HEK293 (cell line): ENCODE measurements at regions not wholly inside any gene's neighbourhood (a gene's known extent, or its start where the extent isn't known, plus 50 kb on each side); places are given as distances from the start of the nearest gene placed in this dataset.

Experiments
- CTCF ChIA-PET: fragments of 350-600 bp; formaldehyde crosslinking; extraction: SDS; loops from one replicate; lab custom pipeline; 2021; ENCODE audit warnings: antibody characterized with exemption; lab: Yijun Ruan, JAX
- POLR2A ChIA-PET: fragments of 300-600 bp; formaldehyde crosslinking; extraction: SDS; loops from one replicate; lab custom pipeline; 2020; ENCODE audit warnings: antibody characterized with exemption, inconsistent platforms; lab: Yijun Ruan, JAX
- H3K27ac ChIP-seq: fragments of 200-500 bp; sonication (Bioruptor generic); 2 replicates; pipeline ENCODE4 v1.5.1; 2014; ENCODE audit warnings: low read depth, low read length, control low read depth, inconsistent platforms; ENCODE audit errors: extremely low read depth
- H3K36me3 ChIP-seq, 2 experiments: fragments of 200-500 bp in 1 of 2; sonication (Bioruptor generic) in 1 of 2; 1 replicate in 1 of 2; 2 replicates in 1 of 2; pipeline ENCODE4 v1.5.1; 2014 to 2017; ENCODE audit warnings: inconsistent platforms in 2 of 2, low read length in 2 of 2; ENCODE audit not compliant: control insufficient read depth in 2 of 2, insufficient read depth in 1 of 2
- H3K4me1 ChIP-seq: fragments of 200-500 bp; sonication (Bioruptor generic); 2 replicates; pipeline ENCODE4 v1.5.1; 2014; ENCODE audit warnings: mild to moderate bottlenecking, low read length, inconsistent platforms; ENCODE audit not compliant: control insufficient read depth, insufficient read depth
- H3K4me3 ChIP-seq: 2 replicates; pipeline ENCODE4 v1.5.1; 2011; ENCODE audit warnings: low read depth, mild to moderate bottlenecking, control low read depth, low read length, moderate library complexity
- H3K9me3 ChIP-seq: fragments of 200-500 bp; sonication (Bioruptor generic); 2 replicates; pipeline ENCODE4 v1.5.1; 2014; ENCODE audit warnings: low read depth, low read length, inconsistent platforms; ENCODE audit not compliant: control insufficient read depth, insufficient read depth
- EGR2 ChIP-seq: fragments of 450-650 bp; formaldehyde crosslinking; IDR thresholded peaks from 2 replicates; pipeline ENCODE4 v1.5.1; 2016; ENCODE audit warnings: low read depth, missing biosample characterization, missing genetic modification characterization
- ELK4 ChIP-seq: IDR thresholded peaks from 2 replicates; pipeline ENCODE4 v1.6.1; 2011; ENCODE audit warnings: mild to moderate bottlenecking, low read depth, low read length, borderline replicate concordance
- GLIS2 ChIP-seq: fragments of 450-650 bp; formaldehyde crosslinking; IDR thresholded peaks from 2 replicates; pipeline ENCODE4 v1.5.1; 2016; ENCODE audit warnings: missing biosample characterization, missing genetic modification characterization
- MYNN ChIP-seq: fragments of 450-650 bp; formaldehyde crosslinking; IDR thresholded peaks from 2 replicates; pipeline ENCODE4 v1.5.1; 2016; ENCODE audit warnings: missing biosample characterization, missing genetic modification characterization, borderline replicate concordance
- SCRT2 ChIP-seq: fragments of 450-650 bp; formaldehyde crosslinking; IDR thresholded peaks from 2 replicates; pipeline ENCODE4 v1.5.1; 2016; ENCODE audit warnings: missing biosample characterization, missing genetic modification characterization
- TCF7L2 ChIP-seq: IDR thresholded peaks from 2 replicates; pipeline ENCODE4 v1.6.1; 2011; ENCODE audit warnings: low read depth, mild to moderate bottlenecking, inconsistent platforms, low read length, moderate library complexity, borderline replicate concordance
- ZFP3 ChIP-seq: fragments of 450-650 bp; formaldehyde crosslinking; IDR thresholded peaks from 2 replicates; pipeline ENCODE4 v1.5.1; 2016; ENCODE audit warnings: low read depth, missing biosample characterization, missing genetic modification characterization
- ZNF169 ChIP-seq: fragments of 450-650 bp; formaldehyde crosslinking; IDR thresholded peaks from 2 replicates; pipeline ENCODE4 v1.5.1; 2016; ENCODE audit warnings: missing biosample characterization, missing genetic modification characterization
- ZNF24 ChIP-seq: fragments of 450-650 bp; formaldehyde crosslinking; IDR thresholded peaks from 2 replicates; pipeline ENCODE4 v1.5.1; 2016; ENCODE audit warnings: missing biosample characterization, missing genetic modification characterization
- ZNF416 ChIP-seq: fragments of 450-650 bp; formaldehyde crosslinking; IDR thresholded peaks from 2 replicates; pipeline ENCODE4 v1.5.1; 2016; ENCODE audit warnings: missing biosample characterization, missing genetic modification characterization
- ZNF518A ChIP-seq: fragments of 450-650 bp; formaldehyde crosslinking; conservative IDR thresholded peaks from 2 replicates; pipeline ENCODE4 v1.5.1; 2016; ENCODE audit warnings: low read depth, missing biosample characterization, missing genetic modification characterization
- ZNF549 ChIP-seq: fragments of 450-650 bp; IDR thresholded peaks from 2 replicates; pipeline ENCODE4 v1.5.1; 2018; ENCODE audit warnings: missing biosample characterization, missing genetic modification characterization, mild to moderate bottlenecking, inconsistent platforms, moderate library complexity
- ZNF558 ChIP-seq: fragments of 450-650 bp; formaldehyde crosslinking; IDR thresholded peaks from 2 replicates; pipeline ENCODE4 v1.5.1; 2016; ENCODE audit warnings: missing biosample characterization, missing genetic modification characterization
- ZNF626 ChIP-seq: fragments of 450-650 bp; sonication (Bioruptor Pico); formaldehyde crosslinking; IDR thresholded peaks from 2 replicates; pipeline ENCODE4 v1.5.1; 2018; ENCODE audit warnings: missing biosample characterization, missing genetic modification characterization, inconsistent platforms
- ZNF76 ChIP-seq: fragments of 450-650 bp; formaldehyde crosslinking; IDR thresholded peaks from 2 replicates; pipeline ENCODE4; 2016; ENCODE audit warnings: low read depth, missing biosample characterization, missing genetic modification characterization, borderline replicate concordance
- TF ChIP-seq, protein P1 (sequence below): fragments of 450-650 bp; IDR thresholded peaks from 2 replicates; pipeline ENCODE4 v1.5.1; 2018; ENCODE audit warnings: missing biosample characterization, mild to moderate bottlenecking, missing genetic modification characterization

GRCh38 chr14:101132051-101132571, 228.6 kb upstream of the RTL1 start:
- Histone ChIP-seq H3K27ac (no peak overlapping the region), H3K9me3 (no peaks in the 10 kb centered on the region), H3K4me3 (no peak overlapping the region), H3K4me1 (no peaks in the 10 kb centered on the region), H3K36me3 (no peaks in the 10 kb centered on the region)
- ChIA-PET CTCF (no interaction called here), POLR2A (no interaction called here)
- TF ChIP-seq ZNF549 (tag by site-specific recombination) (no peak), GLIS2 (tag by site-specific recombination) (no peak), ELK4 (no peak), ZNF169 (no peak), ZNF626 (tag by site-specific recombination) (no peak), SCRT2 (tag by site-specific recombination) (no peak), ZNF558 (tag by site-specific recombination) (no peak), ZFP3 (tag by site-specific recombination) (no peak), TCF7L2 (no peak), ZNF416 (tag by site-specific recombination) (no peak)

DNA sequence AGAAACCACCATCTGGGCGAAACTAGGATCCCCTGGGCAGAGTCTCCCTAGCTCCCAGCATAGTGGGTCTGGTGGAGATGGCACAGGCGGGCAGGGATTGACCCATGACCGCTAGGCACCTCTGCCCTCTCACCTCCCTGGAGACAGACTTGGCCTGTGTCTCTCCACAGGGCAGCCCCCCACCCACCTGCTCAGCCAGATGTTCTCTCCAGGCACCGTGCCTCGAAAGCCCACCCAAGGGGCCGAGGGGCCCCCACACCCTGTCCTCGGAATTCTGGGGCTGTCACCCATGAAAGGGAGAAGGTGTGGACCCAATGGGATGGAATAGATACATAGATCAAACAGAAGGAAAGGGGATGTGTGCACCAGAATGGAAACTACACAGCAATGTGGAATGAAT, 229.1 kb upstream of the RTL1 start:
- Histone ChIP-seq H3K4me3 (no peak overlapping the region), H3K36me3 (no peaks in the 10 kb centered on the region), H3K9me3 (no peaks in the 10 kb centered on the region), H3K4me1 (no peaks in the 10 kb centered on the region), H3K27ac (no peak overlapping the region)
- POLR2A ChIA-PET: no interaction called here
- CTCF ChIA-PET: no interaction called here
- TF ChIP-seq ZNF24 (no peak), EGR2 (tag by site-specific recombination) (no peak), ZNF76 (no peak), MYNN (tag by site-specific recombination) (no peak), ZNF518A (no peak)
- TF ChIP-seq, protein P1, sequence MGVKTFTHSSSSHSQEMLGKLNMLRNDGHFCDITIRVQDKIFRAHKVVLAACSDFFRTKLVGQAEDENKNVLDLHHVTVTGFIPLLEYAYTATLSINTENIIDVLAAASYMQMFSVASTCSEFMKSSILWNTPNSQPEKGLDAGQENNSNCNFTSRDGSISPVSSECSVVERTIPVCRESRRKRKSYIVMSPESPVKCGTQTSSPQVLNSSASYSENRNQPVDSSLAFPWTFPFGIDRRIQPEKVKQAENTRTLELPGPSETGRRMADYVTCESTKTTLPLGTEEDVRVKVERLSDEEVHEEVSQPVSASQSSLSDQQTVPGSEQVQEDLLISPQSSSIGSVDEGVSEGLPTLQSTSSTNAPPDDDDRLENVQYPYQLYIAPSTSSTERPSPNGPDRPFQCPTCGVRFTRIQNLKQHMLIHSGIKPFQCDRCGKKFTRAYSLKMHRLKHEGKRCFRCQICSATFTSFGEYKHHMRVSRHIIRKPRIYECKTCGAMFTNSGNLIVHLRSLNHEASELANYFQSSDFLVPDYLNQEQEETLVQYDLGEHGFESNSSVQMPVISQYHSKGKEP (tag by site-specific recombination): no peak
- TF ChIP-seq, all 188 proteins: peak for 0
